GM19099 (cell line): ENCODE measurements at regions not wholly inside any gene's neighbourhood (a gene's known extent, or its start where the extent isn't known, plus 50 kb on each side); places are given as distances from the start of the nearest gene placed in this dataset.

ENCODE experiments used
- POLR2A ChIP-seq: IDR thresholded peaks from 3 replicates; pipeline ENCODE4 v1.6.1; 2011; ENCODE audit warnings: low read depth; ENCODE audit not compliant: insufficient read length; ENCODE audit errors: extremely low read depth

- no peak for TF ChIP-seq POLR2A
These were observed 1472.8 kb downstream of the AACS start for GRCh38 chr12:126537961-126538530.

DNA sequence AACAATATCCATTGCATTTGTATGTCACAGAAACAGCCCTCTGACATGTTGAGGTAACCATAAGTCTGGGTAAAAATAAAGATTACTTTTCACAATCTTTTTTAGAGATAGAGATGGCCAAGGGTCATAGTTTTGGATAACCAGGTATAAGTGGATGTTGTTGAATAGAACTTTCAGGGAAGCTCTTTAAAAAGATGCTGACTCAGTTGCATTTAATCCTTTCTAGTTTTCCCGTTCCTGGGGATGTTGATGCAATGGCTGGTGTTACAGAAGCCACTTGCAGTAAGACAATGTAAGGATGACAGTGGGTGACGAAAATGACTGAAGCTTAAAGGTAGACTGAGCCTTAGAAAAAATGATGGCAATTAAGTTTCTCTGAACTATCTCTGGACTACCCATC is 1473.7 kb downstream of the AACS start:
- TF ChIP-seq POLR2A: no peak

- no peak for TF ChIP-seq POLR2A
These were observed 1480.2 kb downstream of the AACS start for GRCh38 chr12:126545411-126545810.

DNA sequence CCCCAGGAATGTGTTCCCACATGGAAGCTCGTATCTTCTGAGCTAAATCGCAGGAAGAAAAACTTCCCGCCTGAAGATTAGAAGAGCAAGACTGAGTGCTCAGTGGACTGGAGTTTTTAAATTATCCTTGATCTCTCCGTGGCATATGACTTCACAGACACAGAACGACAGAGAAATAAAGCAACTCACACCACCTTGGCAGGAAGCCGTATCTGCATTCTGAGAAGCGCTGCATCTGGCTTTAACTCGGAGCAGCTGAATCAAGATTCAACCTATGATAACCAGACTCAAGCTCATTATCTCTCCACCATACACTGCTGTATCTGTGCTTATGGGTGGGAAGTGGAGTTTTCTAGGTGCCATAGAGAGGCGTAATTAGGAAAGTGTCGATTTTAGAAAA is 1482.7 kb downstream of the AACS start:
- TF ChIP-seq POLR2A: no peak

GRCh38 chr12:126551869-126552268 is 1486.6 kb downstream of the AACS start:
- TF ChIP-seq POLR2A: no peak

DNA sequence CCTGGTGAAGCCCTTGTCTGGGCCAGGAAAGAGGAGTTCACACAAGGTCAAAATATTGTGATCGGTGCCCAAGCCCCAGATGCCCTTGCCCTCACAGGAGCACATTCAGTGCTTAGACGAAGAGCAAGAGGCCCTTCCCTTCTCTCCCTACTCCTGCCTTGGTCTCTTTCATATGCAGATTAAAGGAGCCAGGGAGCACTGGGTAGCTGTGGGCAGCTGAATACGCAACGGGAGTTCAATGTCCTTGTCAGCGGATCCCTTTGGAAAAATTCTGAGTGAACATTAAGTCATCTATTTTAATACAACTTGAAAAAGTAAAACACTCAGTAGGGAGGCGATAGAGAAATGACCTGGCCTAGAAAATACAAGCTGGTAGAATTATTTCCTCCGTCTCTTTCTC is 1489.4 kb downstream of the AACS start:
- no peak for TF ChIP-seq POLR2A

GRCh38 chr12:126557659-126558058 is 1492.4 kb downstream of the AACS start:
- TF ChIP-seq POLR2A: no peak

DNA sequence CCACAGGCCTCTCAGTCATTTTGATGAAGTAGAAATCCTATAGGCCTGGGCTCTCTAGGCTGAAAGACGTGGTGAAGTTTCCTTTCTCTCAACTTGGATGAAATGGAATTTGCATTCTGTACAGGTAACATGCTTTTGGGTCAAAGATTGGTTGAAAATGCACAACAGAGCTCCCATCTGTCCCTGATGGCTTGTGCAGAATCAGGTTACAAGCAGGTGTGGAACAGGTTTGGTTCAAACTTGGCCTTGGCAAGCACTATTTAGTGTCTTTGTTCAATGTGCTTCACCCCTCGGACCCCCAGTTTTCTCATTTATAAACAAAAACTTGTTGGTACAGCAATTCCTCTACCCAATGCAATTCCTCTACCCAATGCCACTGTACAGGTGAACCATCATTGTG is 1493.0 kb downstream of the AACS start:
- TF ChIP-seq POLR2A: no peak

DNA sequence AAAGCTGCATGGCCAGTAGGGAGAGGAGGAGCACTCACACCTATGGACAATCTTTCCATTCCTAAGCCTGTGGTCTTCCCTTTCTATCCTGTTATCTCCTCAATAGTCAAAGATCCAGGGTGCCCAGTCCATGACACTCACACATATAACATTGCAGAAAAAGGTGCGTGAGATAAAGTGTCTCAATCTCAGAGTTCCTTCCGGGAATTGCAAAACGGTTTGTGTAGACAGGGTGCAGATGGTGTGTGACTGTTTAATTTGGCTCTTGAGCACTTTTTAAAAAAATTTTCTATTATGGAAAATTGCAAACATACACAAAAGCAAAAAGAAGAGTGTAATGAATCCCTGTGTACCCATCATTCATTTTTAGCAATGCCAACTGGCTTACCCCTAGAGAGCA is 1493.6 kb downstream of the AACS start:
- TF ChIP-seq POLR2A: no peak

DNA sequence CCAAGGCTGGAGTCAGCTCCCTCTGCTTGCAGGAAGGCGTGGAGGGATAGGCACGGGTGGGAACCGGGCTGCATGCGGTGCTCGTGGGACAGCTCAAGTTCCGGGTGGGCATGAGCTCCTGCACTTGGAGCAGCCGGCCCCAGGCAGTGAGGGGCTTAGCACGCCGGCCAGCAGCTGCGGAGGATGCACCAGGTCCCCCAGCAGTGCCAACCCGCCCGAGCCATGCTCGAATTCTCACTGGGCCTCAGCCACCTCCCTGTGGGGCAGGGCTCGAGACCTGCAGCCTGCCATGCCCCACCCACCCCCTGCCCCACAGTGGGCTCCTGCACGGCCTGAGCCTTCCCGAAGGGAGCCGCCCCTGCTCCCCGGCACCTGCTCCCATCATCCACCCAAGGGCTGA is 1501.8 kb downstream of the AACS start:
- no peak for TF ChIP-seq POLR2A

GRCh38 chr12:126569706-126570105 is 1504.5 kb downstream of the AACS start:
- TF ChIP-seq POLR2A: no peak

- TF ChIP-seq POLR2A: no peak
These were observed 1505.3 kb downstream of the AACS start for GRCh38 chr12:126570566-126570965.

GRCh38 chr12:126572170-126572569 is 1506.9 kb downstream of the AACS start:
- no peak for TF ChIP-seq POLR2A

- TF ChIP-seq POLR2A: no peak
These were observed 1516.4 kb downstream of the AACS start for GRCh38 chr12:126581655-126582054.

- no peak for TF ChIP-seq POLR2A
These were observed 1517.0 kb downstream of the AACS start for GRCh38 chr12:126582231-126582630.

DNA sequence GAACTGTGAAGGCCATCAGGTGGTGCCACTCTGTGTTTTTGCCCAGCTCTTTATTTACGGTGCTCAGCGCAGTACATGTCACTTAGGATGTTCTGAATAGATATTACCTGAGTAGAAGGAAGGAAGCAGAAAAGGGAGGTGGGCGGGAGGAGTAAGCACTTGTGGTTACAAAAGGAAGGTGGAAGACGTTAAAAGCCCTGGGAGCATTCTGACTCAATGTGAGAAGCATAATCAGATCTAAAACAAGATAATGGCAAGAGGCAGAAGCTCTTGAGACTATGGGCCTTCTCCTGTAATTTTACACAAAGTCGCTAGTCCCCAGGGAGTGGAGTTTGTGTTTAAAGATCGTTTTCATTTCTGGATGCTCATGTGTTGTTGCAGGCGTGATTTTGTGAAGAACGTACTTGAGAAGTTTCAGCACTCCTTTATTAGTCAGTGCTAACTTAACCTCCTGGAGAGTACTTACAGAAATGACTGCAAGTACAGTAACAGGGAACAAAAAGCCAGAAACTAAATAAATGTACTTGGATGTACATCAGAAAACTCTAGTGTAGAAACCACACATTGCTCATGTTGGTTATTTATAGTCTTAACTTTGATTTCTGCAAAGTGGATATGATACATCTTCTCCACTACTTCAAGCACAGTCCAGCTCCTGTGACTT is 1523.5 kb downstream of the AACS start:
- TF ChIP-seq POLR2A: no peak

DNA sequence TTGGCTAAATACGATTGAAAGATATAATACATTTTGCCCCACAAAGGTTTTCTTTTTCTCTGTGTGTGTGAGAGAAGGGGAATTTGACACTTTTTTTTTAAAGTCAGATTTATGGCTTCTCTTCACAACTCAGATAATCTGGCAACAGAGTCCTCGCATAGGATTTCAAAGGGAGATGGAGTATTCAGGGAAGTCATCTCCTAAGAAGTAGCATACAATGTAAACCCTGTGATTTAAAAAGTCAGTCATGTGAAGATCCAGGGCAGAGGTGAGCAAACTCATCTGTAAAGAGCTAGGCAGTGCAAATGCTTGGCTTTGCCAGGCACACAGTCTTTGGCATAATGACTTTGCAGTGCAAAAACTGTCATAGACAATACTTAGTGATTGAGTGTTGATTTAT is 1526.3 kb downstream of the AACS start:
- TF ChIP-seq POLR2A: no peak
